PC-9 (cell line): ENCODE measurements at regions not wholly inside any gene's neighbourhood (a gene's known extent, or its start where the extent isn't known, plus 50 kb on each side); places are given as distances from the start of the nearest gene placed in this dataset.

Source experiments
- BruUV-seq: library from RNA; stranded (reverse); fragments of 400-500 nt; replicated peaks from 2 replicates; lab custom pipeline; 2021; lab: Mats Ljungman, UMichigan
- CTCF ChIA-PET: fragments of 300-600 bp; sonication (Branson Sonifier 250); formaldehyde crosslinking; loops from one replicate; lab custom pipeline; 2022; ENCODE audit warnings: antibody characterized with exemption; lab: Charles Lee
- POLR2A ChIA-PET: fragments of 300-600 bp; sonication (Branson Sonifier 250); formaldehyde crosslinking; loops from one replicate; lab custom pipeline; 2022; ENCODE audit warnings: antibody characterized with exemption; ENCODE audit not compliant: unreplicated experiment; lab: Charles Lee
- DNase-seq, 2 experiments: peaks; one replicate each; pipeline versions ENCODE4 v3.0.0 to v3.0.0-alpha.2; 2015 to 2022; ENCODE audit warnings: mixed read lengths in 1 of 2
- H2AFZ ChIP-seq: fragments of 200-600 bp; sonication (generic); 2 replicates; pipeline ENCODE4 v1.8.1; 2017; ENCODE audit warnings: antibody characterized with exemption
- H3F3A ChIP-seq: fragments of 200-600 bp; sonication (generic); 2 replicates; pipeline ENCODE4 v1.8.1; 2017; ENCODE audit warnings: antibody characterized with exemption, mild to moderate bottlenecking, low read depth; ENCODE audit not compliant: insufficient read depth
- H3K27ac ChIP-seq: fragments of 200-600 bp; sonication (generic); 2 replicates; pipeline ENCODE4 v1.6.1; 2016; ENCODE audit warnings: mixed run types
- H3K27me3 ChIP-seq: fragments of 200-600 bp; sonication (generic); 2 replicates; pipeline ENCODE4 v1.6.1; 2016; ENCODE audit warnings: low read depth, mixed run types; ENCODE audit not compliant: insufficient read depth
- H3K36me3 ChIP-seq: fragments of 200-600 bp; sonication (generic); 2 replicates; pipeline ENCODE4 v1.6.1; 2016; ENCODE audit warnings: low read depth, mixed run types
- H3K4me1 ChIP-seq: fragments of 200-600 bp; sonication (generic); replicated peaks from 2 replicates; pipeline ENCODE4 v1.6.1; 2016; ENCODE audit warnings: mixed run types; ENCODE audit not compliant: insufficient read depth
- H3K4me2 ChIP-seq: fragments of 200-600 bp; sonication (generic); 2 replicates; pipeline ENCODE4 v1.6.1; 2017; ENCODE audit warnings: mixed run types
- H3K4me3 ChIP-seq: fragments of 200-600 bp; sonication (generic); 2 replicates; pipeline ENCODE4 v1.6.1; 2016; ENCODE audit warnings: mixed run types
- H3K79me2 ChIP-seq: fragments of 200-600 bp; sonication (generic); 2 replicates; pipeline ENCODE4 v1.6.1; 2017; ENCODE audit warnings: low read depth, mixed run types
- H3K9me2 ChIP-seq: fragments of 200-600 bp; sonication (generic); 2 replicates; pipeline ENCODE4 v1.8.1; 2017; ENCODE audit warnings: mild to moderate bottlenecking; ENCODE audit not compliant: insufficient read depth
- H3K9me3 ChIP-seq: fragments of 200-600 bp; sonication (generic); 2 replicates; pipeline ENCODE4 v1.8.1; 2016; ENCODE audit warnings: low read depth; ENCODE audit not compliant: insufficient read depth
- H4K20me1 ChIP-seq: fragments of 200-600 bp; sonication (generic); 2 replicates; pipeline ENCODE4 v1.8.1; 2017; ENCODE audit not compliant: insufficient read depth
- CTCF ChIP-seq: fragments of 200-600 bp; sonication (generic); conservative IDR thresholded peaks from 2 replicates; pipeline ENCODE4 v1.6.1; 2017; ENCODE audit warnings: mixed run types, antibody characterized with exemption, mild to moderate bottlenecking, moderate library complexity
- EZH2 ChIP-seq: fragments of 200-600 bp; sonication (generic); IDR thresholded peaks from 2 replicates; pipeline ENCODE4 v1.8.0; 2017; ENCODE audit warnings: antibody characterized with exemption, low read depth
- intact Hi-C: fragments of 100-400 bp; cut with micrococcal nuclease; formaldehyde crosslinking; loops from one replicate; pipeline ENCODE4 v1.10.0; 2022; ENCODE audit not compliant: unreplicated experiment

DNA sequence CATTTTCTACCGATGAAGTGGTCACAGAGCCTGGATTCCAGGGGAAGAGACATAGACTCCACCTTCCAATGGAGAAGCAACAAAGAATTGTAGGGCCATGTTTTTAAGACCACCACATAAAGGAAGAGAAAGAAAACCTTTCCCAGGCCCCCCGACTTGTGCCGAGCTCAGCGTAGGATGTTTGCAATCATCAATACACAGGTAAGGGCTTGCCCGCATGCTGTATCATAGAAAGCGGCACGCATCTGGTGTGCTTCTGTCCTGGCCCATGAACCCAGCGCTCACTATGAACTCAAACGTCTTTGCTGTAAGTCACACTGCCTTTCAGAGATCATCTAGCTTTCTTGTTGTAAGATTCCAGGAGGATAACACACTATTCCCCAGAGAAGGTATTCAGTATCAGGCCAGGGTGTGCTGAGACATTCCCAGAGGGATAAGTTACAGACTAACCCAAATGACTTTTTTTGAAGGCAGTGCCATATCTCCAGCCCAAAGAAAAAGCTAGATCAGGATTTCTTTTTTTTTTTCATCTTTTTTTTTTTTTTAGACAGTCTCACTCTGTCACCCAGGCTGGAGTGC is 79.5 kb upstream of the RPL38 start:
- H2AFZ ChIP-seq, result no peak overlapping the region
- no peak for DNase-seq
- H3K4me3 ChIP-seq, result no peak overlapping the region
- H3K4me2 ChIP-seq, result no peak overlapping the region
- H3K9me3 ChIP-seq, result no peaks in the 10 kb centered on the region
- no peaks in the 10 kb centered on the region for H4K20me1 ChIP-seq
- peaks cover 87% of the 10 kb centered on the region for H3K27me3 ChIP-seq
- H3K36me3 ChIP-seq, result no peaks in the 10 kb centered on the region
- CTCF ChIA-PET, result no interaction called here
- TF ChIP-seq EZH2 (no peak), CTCF (no peak)
- intact Hi-C loops, result no loop called here
- no TSS peak for BruUV-seq
- H3F3A ChIP-seq, result no peaks in the 10 kb centered on the region
- POLR2A ChIA-PET, result no interaction called here
- H3K27ac ChIP-seq, result no peak overlapping the region
- H3K9me2 ChIP-seq, result no peaks in the 10 kb centered on the region
- H3K79me2 ChIP-seq, result no peaks in the 10 kb centered on the region
- no peaks in the 10 kb centered on the region for H3K4me1 ChIP-seq

DNA sequence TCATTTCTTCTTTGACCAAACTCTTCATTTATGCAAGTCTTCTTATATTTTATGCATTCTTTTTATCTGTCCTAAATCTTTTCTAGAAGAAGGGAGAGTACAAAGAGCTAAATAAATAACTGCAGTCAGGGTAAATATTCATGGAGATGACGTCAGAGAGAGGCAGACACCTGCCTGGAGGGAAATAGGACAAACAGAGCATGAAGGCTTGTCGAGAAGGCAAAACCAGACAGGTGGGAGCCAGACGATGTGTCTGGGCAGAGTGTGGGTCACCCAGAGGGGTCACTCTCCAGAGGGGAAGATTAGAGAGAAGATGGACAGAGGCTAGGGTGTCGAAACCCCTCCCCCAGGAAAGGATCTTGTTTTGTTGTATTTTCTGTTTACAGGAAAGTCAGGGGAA is 78.3 kb upstream of the RPL38 start:
- Histone ChIP-seq H3K27ac (no peak overlapping the region), H3K79me2 (no peaks in the 10 kb centered on the region), H2AFZ (no peak overlapping the region), H3K9me3 (no peaks in the 10 kb centered on the region), H3K4me2 (no peak overlapping the region), H3F3A (no peaks in the 10 kb centered on the region), H3K36me3 (no peaks in the 10 kb centered on the region), H3K9me2 (no peaks in the 10 kb centered on the region), H4K20me1 (no peaks in the 10 kb centered on the region), H3K4me1 (no peaks in the 10 kb centered on the region), H3K4me3 (no peak overlapping the region), H3K27me3 (peaks cover 85% of the 10 kb centered on the region)
- CTCF ChIA-PET, result no interaction called here
- TF ChIP-seq EZH2 (no peak), CTCF (no peak)
- no TSS peak for BruUV-seq
- POLR2A ChIA-PET, result no interaction called here
- DNase-seq, result no peak
- intact Hi-C loops, result no loop called here

GRCh38 chr17:74126179-74126900 is 77.1 kb upstream of the RPL38 start:
- ChIA-PET CTCF (no interaction called here), POLR2A (no interaction called here)
- intact Hi-C loops, result no loop called here
- Histone ChIP-seq H3F3A (no peaks in the 10 kb centered on the region), H3K36me3 (no peaks in the 10 kb centered on the region), H3K79me2 (no peaks in the 10 kb centered on the region), H3K4me1 (no peaks in the 10 kb centered on the region), H3K9me2 (no peaks in the 10 kb centered on the region), H3K27me3 (peaks cover 83% of the 10 kb centered on the region), H3K4me2 (no peak overlapping the region), H3K9me3 (no peaks in the 10 kb centered on the region), H4K20me1 (no peaks in the 10 kb centered on the region), H3K27ac (no peak overlapping the region), H3K4me3 (no peak overlapping the region), H2AFZ (no peak overlapping the region)
- BruUV-seq, result no TSS peak
- DNase-seq, result no peak
- TF ChIP-seq CTCF (no peak), EZH2 (no peak)
